Spleen (tissue), 11 donors: ENCODE measurements at regions not wholly inside any gene's neighbourhood (a gene's known extent, or its start where the extent isn't known, plus 50 kb on each side); places are given as distances from the start of the nearest gene placed in this dataset.
"Not testable (repeated sequence)": the region's sequence is repeated elsewhere in the genome, so short reads cannot be mapped to it uniquely, and the experiment has no call there.

Experiments
- DNase-seq: peaks from one replicate; pipeline ENCODE4 v3.0.0-alpha.2; 2020
- H3K27ac ChIP-seq, 8 donors: fragments of 200-600 bp; sonication (generic) in 7 of 8; 1 replicate in 4 of 8; 2 replicates in 4 of 8; pipeline versions ENCODE4 v1.5.0 to v1.8.0; 2016 to 2021; ENCODE audit warnings: inconsistent platforms in 4 of 8, mild to moderate bottlenecking in 4 of 8, moderate library complexity in 1 of 8
- H3K27me3 ChIP-seq, 7 donors: fragments of 200-600 bp; sonication (generic) in 6 of 7; replicated peaks in 1 of 7; 1 replicate in 4 of 7; 2 replicates in 3 of 7; pipeline versions ENCODE4 v1.5.0 to v1.8.0; 2016 to 2021; ENCODE audit warnings: inconsistent platforms in 3 of 7, mild to moderate bottlenecking in 1 of 7
- H3K36me3 ChIP-seq, 6 donors: fragments of 200-600 bp; sonication (generic) in 5 of 6; 1 replicate in 4 of 6; 2 replicates in 2 of 6; pipeline versions ENCODE4 v1.5.0 to v1.8.0; 2016 to 2021; ENCODE audit warnings: inconsistent platforms in 2 of 6
- H3K4me1 ChIP-seq, 6 donors: fragments of 200-600 bp; sonication (generic) in 5 of 6; 1 replicate in 3 of 6; 2 replicates in 3 of 6; pipeline versions ENCODE4 v1.5.0 to v1.8.0; 2016 to 2021; ENCODE audit warnings: inconsistent platforms in 3 of 6
- H3K4me3 ChIP-seq, 8 donors: fragments of 200-600 bp; sonication (generic) in 7 of 8; 1 replicate in 4 of 8; 2 replicates in 4 of 8; pipeline versions ENCODE4 v1.5.0 to v1.8.0; 2016 to 2021; ENCODE audit warnings: inconsistent platforms in 4 of 8, mild to moderate bottlenecking in 4 of 8, moderate library complexity in 2 of 8
- H3K9me3 ChIP-seq, 8 donors: fragments of 200-600 bp; sonication (generic) in 7 of 8; 1 replicate in 4 of 8; 2 replicates in 4 of 8; pipeline versions ENCODE4 v1.5.0 to v1.8.0; 2016 to 2021; ENCODE audit warnings: inconsistent platforms in 4 of 8
- CTCF ChIP-seq, 11 experiments: fragments of 200-600 bp in 7 of 11; fragments of 450-650 bp in 4 of 11; sonication (generic) in 4 of 11; IDR thresholded peaks in 8 of 11; conservative IDR thresholded peaks in 3 of 11; 1 replicate in 7 of 11; 2 replicates in 4 of 11; pipeline versions ENCODE4 v1.4.0 to v1.8.0; 2016 to 2021; ENCODE audit warnings: antibody characterized with exemption in 11 of 11, inconsistent platforms in 4 of 11, mild to moderate bottlenecking in 1 of 11
- POLR2A ChIP-seq, 3 donors: fragments of 450-650 bp; IDR thresholded peaks; one replicate each; pipeline ENCODE4 v1.5.1; 2017; ENCODE audit warnings: antibody characterized with exemption in 3 of 3, mild to moderate bottlenecking in 1 of 3
- POLR2AphosphoS5 ChIP-seq, 3 donors: sonication (generic); formaldehyde crosslinking; IDR thresholded peaks; one replicate each; pipeline ENCODE4 v1.5.1; 2017; ENCODE audit warnings: antibody characterized with exemption in 3 of 3
- WGBS, 5 donors: extraction: QIAGEN DNeasy Blood & Tissue Kit in 3 of 5; methylation state at CpG; one replicate each; pipeline versions ENCODE4 v1.1.5 to v1.1.7; 2013 to 2018; 5-methylcytosine and 5-hydroxymethylcytosine counted together
- intact Hi-C: fragments of 100-400 bp; cut with DNase I; formaldehyde crosslinking; loops from one replicate; pipeline ENCODE4 v1.15.0; 2023; ENCODE audit warnings: low total_unique reads
- donor health status: healthy with polysubstance abuse.
- donor health status: DM: no; HTN: no; CAD: no; lungs with moderate emphysema.
- donor health status: DM: no; HTN: no; CAD: no.
- donor health status: Bipolar disorder and iron deficiency.
- donor health status: healthy.
- donor health status: DM: no; HTN: no; CAD: no.
- donor health status: DM: yes; HTN: yes; CAD: no.

GRCh38 chr5:20323323-20323722, 335.3 kb upstream of the CDH18 start:
- no peak for DNase-seq
- H3K4me3 ChIP-seq = no peak overlapping the region
- TF ChIP-seq POLR2AphosphoS5 (IDR thresholded peaks at IDR 0.05) = no peak
- no peak for TF ChIP-seq POLR2A (IDR thresholded peaks at IDR 0.05)
- no peak for TF ChIP-seq CTCF (IDR thresholded peaks at IDR 0.05 in 8 of 11, conservative IDR thresholded peaks at IDR 0.05 in 3 of 11)
- intact Hi-C loops = no loop called here
- H3K36me3 ChIP-seq = no peaks in the 10 kb centered on the region
- no peaks in the 10 kb centered on the region for H3K4me1 ChIP-seq
- no peaks in the 10 kb centered on the region for H3K27me3 ChIP-seq
- H3K9me3 ChIP-seq = no peaks in the 10 kb centered on the region
- H3K27ac ChIP-seq = no peak overlapping the region

GRCh38 chr5:20307391-20307790, 319.4 kb upstream of the CDH18 start:
- H3K27me3 ChIP-seq = no peaks in the 10 kb centered on the region
- intact Hi-C loops = no loop called here
- TF ChIP-seq POLR2AphosphoS5 (IDR thresholded peaks at IDR 0.05) (no peak), POLR2A (IDR thresholded peaks at IDR 0.05) (no peak), CTCF (IDR thresholded peaks at IDR 0.05 in 8 of 11, conservative IDR thresholded peaks at IDR 0.05 in 3 of 11) (no peak)

GRCh38 chr5:20305463-20305862, 317.5 kb upstream of the CDH18 start:
- no peak for TF ChIP-seq POLR2A (IDR thresholded peaks at IDR 0.05)
- TF ChIP-seq CTCF (IDR thresholded peaks at IDR 0.05 in 8 of 11, conservative IDR thresholded peaks at IDR 0.05 in 3 of 11) = no peak
- TF ChIP-seq POLR2AphosphoS5 (IDR thresholded peaks at IDR 0.05) = no peak
- intact Hi-C loops = no loop called here
- H3K36me3 ChIP-seq = no peaks in the 10 kb centered on the region
- H3K4me1 ChIP-seq = no peaks in the 10 kb centered on the region
- peaks cover 0 to 22% (median 4%) of the 10 kb centered on the region in 8 donors for H3K9me3 ChIP-seq
- H3K27me3 ChIP-seq = no peaks in the 10 kb centered on the region
- DNase-seq = no peak
- H3K4me3 ChIP-seq = no peak overlapping the region
- WGBS, 5 donors = 85 to 92% (median 91%) methylated on average over 44 of the region's 44 CpGs
- H3K27ac ChIP-seq = no peak overlapping the region

More at GRCh38 chr5:20307391-20307790, 319.4 kb upstream of the CDH18 start:
- peaks cover 0 to 30% (median 11%) of the 10 kb centered on the region in 8 donors for H3K9me3 ChIP-seq
- no peaks in the 10 kb centered on the region for H3K36me3 ChIP-seq
- no peak overlapping the region for H3K4me3 ChIP-seq
- DNase-seq = no peak
- H3K27ac ChIP-seq = no peak overlapping the region
- H3K4me1 ChIP-seq = no peaks in the 10 kb centered on the region

- intact Hi-C loops, H3K27ac ChIP-seq: not testable (repeated sequence)
Observed at GRCh38 chr5:20304570-20304969, 316.6 kb upstream of the CDH18 start.

GRCh38 chr5:20300110-20300509, 312.1 kb upstream of the CDH18 start:
- Histone ChIP-seq H3K4me3 (no peak overlapping the region), H3K36me3 (no peaks in the 10 kb centered on the region), H3K9me3 (peaks cover 0 to 24% (median 7%) of the 10 kb centered on the region in 8 donors), H3K27me3 (no peaks in the 10 kb centered on the region), H3K4me1 (no peaks in the 10 kb centered on the region), H3K27ac (no peak overlapping the region)
- intact Hi-C loops = no loop called here
- TF ChIP-seq POLR2AphosphoS5 (IDR thresholded peaks at IDR 0.05) = no peak
- TF ChIP-seq POLR2A (IDR thresholded peaks at IDR 0.05) = no peak
- TF ChIP-seq CTCF (IDR thresholded peaks at IDR 0.05 in 8 of 11, conservative IDR thresholded peaks at IDR 0.05 in 3 of 11) = no peak
- 19 to 30% (median 22%) methylated on average over 4 of the region's 4 CpGs for WGBS, 5 donors
- DNase-seq = no peak

More at GRCh38 chr5:20304570-20304969, 316.6 kb upstream of the CDH18 start:
- peaks cover 0 to 22% (median 4%) of the 10 kb centered on the region in 8 donors for H3K9me3 ChIP-seq
- H3K4me3 ChIP-seq, H3K36me3 ChIP-seq, H3K27me3 ChIP-seq, H3K4me1 ChIP-seq, DNase-seq: not testable (repeated sequence)
- WGBS, 5 donors = 82 to 94% (median 93%) methylated on average over 9 to 11 of the region's 11 CpGs
